ENCODE measurements at regions not wholly inside any gene's neighbourhood (a gene's known extent, or its start where the extent isn't known, plus 50 kb on each side); places are given as distances from the start of the nearest gene placed in this dataset.

- Histone ChIP-seq H3K4me3 (ENCODE audit: low read depth, low read length) (no peak overlapping the region), H3K36me3 (ENCODE audit: control insufficient read depth, insufficient read depth, low read length) (no peaks in the 10 kb centered on the region), H3K27me3 (ENCODE audit: control insufficient read depth, insufficient read depth, low read length) (no peaks in the 10 kb centered on the region)
- no peak for DNase-seq (ENCODE audit: low read depth)
- TF ChIP-seq CTCF (IDR thresholded peaks at IDR 0.05; ENCODE audit: insufficient read depth, low read length, poor library complexity, severe bottlenecking): no peak
Observed at GRCh38 chr14:26382901-26383685, 214.7 kb downstream of the NOVA1 start.

- no peak for TF ChIP-seq CTCF (IDR thresholded peaks at IDR 0.05; ENCODE audit: insufficient read depth, low read length, poor library complexity, severe bottlenecking)
- no peak overlapping the region for H3K4me3 ChIP-seq (ENCODE audit: low read depth, low read length)
- no peaks in the 10 kb centered on the region for H3K36me3 ChIP-seq (ENCODE audit: control insufficient read depth, insufficient read depth, low read length)
- H3K27me3 ChIP-seq (ENCODE audit: control insufficient read depth, insufficient read depth, low read length): no peaks in the 10 kb centered on the region
- DNase-seq (ENCODE audit: low read depth): no peak
Observed at GRCh38 chr14:26381405-26381804, 216.4 kb downstream of the NOVA1 start.

GRCh38 chr14:26380637-26381036 is 217.2 kb downstream of the NOVA1 start:
- Histone ChIP-seq H3K36me3 (ENCODE audit: control insufficient read depth, insufficient read depth, low read length) (no peaks in the 10 kb centered on the region), H3K4me3 (ENCODE audit: low read depth, low read length) (no peak overlapping the region), H3K27me3 (ENCODE audit: control insufficient read depth, insufficient read depth, low read length) (no peaks in the 10 kb centered on the region)
- no peak for TF ChIP-seq CTCF (IDR thresholded peaks at IDR 0.05; ENCODE audit: insufficient read depth, low read length, poor library complexity, severe bottlenecking)
- DNase-seq (ENCODE audit: low read depth): no peak

- DNase-seq (ENCODE audit: low read depth): no peak
Observed at GRCh38 chr14:26379951-26380350, 217.9 kb downstream of the NOVA1 start.

GRCh38 chr14:26377150-26377549 is 220.7 kb downstream of the NOVA1 start:
- no peak for TF ChIP-seq CTCF (IDR thresholded peaks at IDR 0.05; ENCODE audit: insufficient read depth, low read length, poor library complexity, severe bottlenecking)
- Histone ChIP-seq H3K27me3 (ENCODE audit: control insufficient read depth, insufficient read depth, low read length) (no peaks in the 10 kb centered on the region), H3K4me3 (ENCODE audit: low read depth, low read length) (no peak overlapping the region), H3K36me3 (ENCODE audit: control insufficient read depth, insufficient read depth, low read length) (no peaks in the 10 kb centered on the region)
- DNase-seq (ENCODE audit: low read depth): no peak

More at GRCh38 chr14:26379951-26380350, 217.9 kb downstream of the NOVA1 start:
- no peaks in the 10 kb centered on the region for H3K27me3 ChIP-seq (ENCODE audit: control insufficient read depth, insufficient read depth, low read length)
- no peak for TF ChIP-seq CTCF (IDR thresholded peaks at IDR 0.05; ENCODE audit: insufficient read depth, low read length, poor library complexity, severe bottlenecking)
- H3K4me3 ChIP-seq (ENCODE audit: low read depth, low read length): no peak overlapping the region
- H3K36me3 ChIP-seq (ENCODE audit: control insufficient read depth, insufficient read depth, low read length): no peaks in the 10 kb centered on the region

GRCh38 chr14:26370115-26370514 is 227.7 kb downstream of the NOVA1 start:
- no peak for DNase-seq (ENCODE audit: low read depth)
- H3K4me3 ChIP-seq (ENCODE audit: low read depth, low read length): no peak overlapping the region
- no peak for TF ChIP-seq CTCF (IDR thresholded peaks at IDR 0.05; ENCODE audit: insufficient read depth, low read length, poor library complexity, severe bottlenecking)

More at GRCh38 chr14:26370115-26370514, 227.7 kb downstream of the NOVA1 start:
- Histone ChIP-seq H3K27me3 (ENCODE audit: control insufficient read depth, insufficient read depth, low read length) (no peaks in the 10 kb centered on the region), H3K36me3 (ENCODE audit: control insufficient read depth, insufficient read depth, low read length) (no peaks in the 10 kb centered on the region)

Data from kidney epithelial cell (primary cell).